Naive B cell (primary cell): ENCODE measurements at regions not wholly inside any gene's neighbourhood (a gene's known extent, or its start where the extent isn't known, plus 50 kb on each side); places are given as distances from the start of the nearest gene placed in this dataset.
A peak's percentile ranks its signal among the peaks of the same experiment; 100 is the strongest.

Experiments used
- ATAC-seq, 2 donors: fragments of 150-1000 bp; cut with Tn5 transposase; 2 replicates each; pipeline ENCODE4 v1.10.0; 2021; ENCODE audit warnings: low read depth in 2 of 2, mild to moderate bottlenecking in 2 of 2, moderate library complexity in 2 of 2
- DNase-seq: peaks from one replicate; pipeline ENCODE4 v3.0.0; 2022
- H3K27ac Mint-ChIP-seq, 6 donors: one replicate each; pipeline ENCODE4 v1.8.0; 2020 to 2022; ENCODE audit warnings: mild to moderate bottlenecking in 6 of 6, mixed read lengths in 6 of 6, moderate library complexity in 5 of 6, inconsistent platforms in 2 of 6
- H3K27me3 Mint-ChIP-seq, 3 donors: one replicate each; pipeline ENCODE4 v1.8.0; 2021 to 2022; ENCODE audit warnings: mixed read lengths in 3 of 3, mild to moderate bottlenecking in 1 of 3
- H3K36me3 Mint-ChIP-seq, 2 donors: one replicate each; pipeline ENCODE4 v1.8.0; 2020 to 2022; ENCODE audit warnings: mixed read lengths in 2 of 2, inconsistent platforms in 1 of 2, mild to moderate bottlenecking in 1 of 2
- H3K4me1 Mint-ChIP-seq, 3 donors: one replicate each; pipeline ENCODE4 v1.8.0; 2020 to 2022; ENCODE audit warnings: mixed read lengths in 3 of 3, inconsistent platforms in 1 of 3, mild to moderate bottlenecking in 1 of 3, moderate library complexity in 1 of 3
- H3K4me3 Mint-ChIP-seq, 8 donors: one replicate each; pipeline ENCODE4 v1.8.0; 2020 to 2022; ENCODE audit warnings: mild to moderate bottlenecking in 8 of 8, mixed read lengths in 8 of 8, moderate library complexity in 8 of 8, inconsistent platforms in 2 of 8
- H3K9me3 Mint-ChIP-seq, 7 donors: one replicate each; pipeline ENCODE4 v1.8.0; 2020 to 2022; ENCODE audit warnings: mixed read lengths in 7 of 7, mild to moderate bottlenecking in 5 of 7, inconsistent platforms in 2 of 7, moderate library complexity in 1 of 7

GRCh38 chr1:55578646-55579045 lies 363.5 kb upstream of the USP24 start:
- Mint-ChIP-seq H3K27ac (no peak overlapping the region), H3K27me3 (peaks cover 0 to 10% (median 0%) of the 10 kb centered on the region in 3 donors), H3K4me1 (no peaks in the 10 kb centered on the region), H3K36me3 (no peaks in the 10 kb centered on the region), H3K4me3 (no peak overlapping the region), H3K9me3 (peaks cover 0 to 3% (median 0%) of the 10 kb centered on the region in 7 donors)
- DNase-seq: no peak
- no peak for ATAC-seq

DNA sequence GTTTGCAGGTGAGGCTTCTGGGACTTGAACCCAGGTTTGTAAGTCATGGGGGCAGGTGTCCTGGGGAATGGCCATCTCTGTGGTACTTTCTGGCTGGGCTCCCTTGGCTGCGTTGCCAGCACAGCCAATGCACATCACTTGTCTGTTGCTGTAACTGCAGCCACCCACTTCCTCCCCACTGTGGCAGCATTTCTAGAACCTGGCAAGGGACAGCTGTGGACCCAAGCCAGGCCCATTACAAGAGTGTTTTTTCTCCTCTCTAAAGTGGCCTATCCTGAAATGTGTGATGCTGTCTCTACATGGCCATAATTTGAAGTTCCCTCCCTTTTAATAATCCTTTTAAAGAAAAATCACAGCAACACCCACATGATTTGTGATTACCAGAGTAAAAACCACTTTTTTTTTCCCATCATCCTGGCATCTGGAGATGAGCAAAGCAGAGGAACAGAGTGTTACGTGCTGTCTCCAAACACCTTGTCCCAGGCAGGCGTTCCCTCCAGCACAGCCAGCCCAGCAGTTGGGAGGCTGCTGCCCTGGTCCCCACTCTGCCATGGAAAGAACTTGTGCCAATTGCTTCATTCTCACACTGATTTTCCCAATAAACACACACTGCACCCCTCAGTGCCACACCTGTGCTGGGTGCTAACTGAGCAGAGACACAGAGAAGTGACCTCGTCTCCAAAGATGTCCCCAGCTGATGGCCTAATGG lies 360.6 kb upstream of the USP24 start:
- H3K27me3 Mint-ChIP-seq: peaks cover 0 to 8% (median 0%) of the 10 kb centered on the region in 3 donors
- no peaks in the 10 kb centered on the region for H3K4me1 Mint-ChIP-seq
- H3K27ac Mint-ChIP-seq: no peak overlapping the region
- H3K4me3 Mint-ChIP-seq: no peak overlapping the region
- no peak for DNase-seq
- no peaks in the 10 kb centered on the region for H3K9me3 Mint-ChIP-seq
- ATAC-seq: no peak
- H3K36me3 Mint-ChIP-seq: no peaks in the 10 kb centered on the region

DNA sequence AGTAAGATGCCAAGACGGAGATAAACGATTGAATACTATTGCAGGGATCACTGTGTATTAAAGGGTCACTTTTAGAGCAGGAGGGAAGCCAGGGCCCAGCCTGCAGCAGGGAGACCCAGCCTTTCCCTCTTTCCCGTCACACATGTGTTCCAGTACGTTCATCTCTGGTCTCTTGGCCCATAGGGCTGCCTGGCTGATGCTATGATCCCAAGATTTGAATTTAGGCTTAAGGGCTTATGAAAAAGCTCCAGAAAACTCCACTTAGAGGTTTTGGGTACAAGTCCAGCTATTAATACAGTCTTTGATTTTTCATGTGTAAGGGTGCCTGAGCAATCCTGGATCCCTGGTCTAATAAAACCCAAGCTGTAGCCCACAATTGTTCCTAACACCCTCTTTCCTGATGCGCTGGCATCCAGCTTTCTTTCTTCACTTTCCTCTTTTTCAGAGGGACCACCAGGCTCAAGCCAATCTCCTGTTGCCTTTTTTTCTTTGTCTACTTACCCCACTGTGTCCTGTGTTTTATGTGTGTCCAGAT lies 359.6 kb upstream of the USP24 start:
- no peaks in the 10 kb centered on the region for H3K36me3 Mint-ChIP-seq
- no peak for DNase-seq
- no peaks in the 10 kb centered on the region for H3K9me3 Mint-ChIP-seq
- ATAC-seq: no peak
- no peak overlapping the region for H3K27ac Mint-ChIP-seq
- no peaks in the 10 kb centered on the region for H3K4me1 Mint-ChIP-seq
- peaks cover 0 to 11% (median 0%) of the 10 kb centered on the region in 3 donors for H3K27me3 Mint-ChIP-seq
- H3K4me3 Mint-ChIP-seq: no peak overlapping the region

- H3K4me3 Mint-ChIP-seq: no peak overlapping the region
- ATAC-seq: no peak
- peaks cover 0 to 5% of the 10 kb centered on the region in 2 donors for H3K36me3 Mint-ChIP-seq
- H3K9me3 Mint-ChIP-seq: peaks cover 0 to 9% (median 3%) of the 10 kb centered on the region in 7 donors
- DNase-seq: no peak
- H3K27ac Mint-ChIP-seq: no peak overlapping the region
- H3K27me3 Mint-ChIP-seq: peaks cover 0 to 15% (median 4%) of the 10 kb centered on the region in 3 donors
- no peaks in the 10 kb centered on the region for H3K4me1 Mint-ChIP-seq
Observed at GRCh38 chr1:55572878-55573734, 357.9 kb upstream of the USP24 start.

- no peak for ATAC-seq
- peaks cover 0 to 10% (median 5%) of the 10 kb centered on the region in 7 donors for H3K9me3 Mint-ChIP-seq
- no peak overlapping the region for H3K4me3 Mint-ChIP-seq
- no peaks in the 10 kb centered on the region for H3K4me1 Mint-ChIP-seq
- H3K27me3 Mint-ChIP-seq: peaks cover 0 to 15% (median 5%) of the 10 kb centered on the region in 3 donors
- H3K27ac Mint-ChIP-seq: no peak overlapping the region
- no peak for DNase-seq
- peaks cover 0 to 5% of the 10 kb centered on the region in 2 donors for H3K36me3 Mint-ChIP-seq
Observed at GRCh38 chr1:55571767-55572166, 356.6 kb upstream of the USP24 start.

DNA sequence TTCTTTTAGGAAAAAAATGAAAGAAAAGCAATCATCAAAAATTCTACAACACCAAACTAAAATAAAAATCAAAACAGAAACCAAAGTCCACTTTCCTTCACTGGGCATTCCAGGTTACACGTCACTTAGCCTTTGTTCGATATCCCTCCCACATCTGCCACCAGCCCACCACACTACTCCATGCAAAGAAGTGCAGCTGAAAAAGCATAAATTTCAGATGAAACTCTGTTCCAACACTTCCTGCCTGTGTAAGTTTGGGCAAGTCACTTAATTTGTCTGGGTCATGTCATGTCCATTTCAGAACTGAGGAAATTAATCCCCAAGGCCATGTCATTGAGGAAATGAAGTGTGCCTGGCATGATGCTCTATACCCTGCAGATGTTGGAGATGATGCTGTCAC lies 354.3 kb upstream of the USP24 start:
- Mint-ChIP-seq H3K27ac (no peak overlapping the region), H3K27me3 (peaks cover 0 to 11% (median 10%) of the 10 kb centered on the region in 3 donors), H3K4me1 (no peaks in the 10 kb centered on the region), H3K4me3 (no peak overlapping the region), H3K9me3 (peaks cover 0 to 10% (median 5%) of the 10 kb centered on the region in 7 donors), H3K36me3 (peaks cover 0 to 5% of the 10 kb centered on the region in 2 donors)
- DNase-seq: no peak
- no peak for ATAC-seq

GRCh38 chr1:55568732-55569131 lies 353.6 kb upstream of the USP24 start:
- Mint-ChIP-seq H3K27me3 (peaks cover 0 to 11% (median 10%) of the 10 kb centered on the region in 3 donors), H3K9me3 (peaks cover 0 to 10% (median 5%) of the 10 kb centered on the region in 7 donors), H3K36me3 (peaks cover 0 to 5% of the 10 kb centered on the region in 2 donors), H3K4me3 (no peak overlapping the region), H3K4me1 (no peaks in the 10 kb centered on the region), H3K27ac (no peak overlapping the region)
- DNase-seq: no peak
- no peak for ATAC-seq

- Mint-ChIP-seq H3K4me1 (no peaks in the 10 kb centered on the region), H3K4me3 (no peak overlapping the region), H3K36me3 (no peaks in the 10 kb centered on the region), H3K27me3 (no peaks in the 10 kb centered on the region), H3K27ac (no peak overlapping the region), H3K9me3 (peaks cover 0 to 5% (median 4%) of the 10 kb centered on the region in 7 donors)
- DNase-seq (no peak), ATAC-seq (no peak)
Observed at GRCh38 chr1:55560266-55560665, 345.1 kb upstream of the USP24 start.

- Mint-ChIP-seq H3K9me3 (peaks cover 0 to 5% (median 4%) of the 10 kb centered on the region in 7 donors), H3K4me1 (no peaks in the 10 kb centered on the region), H3K27ac (no peak overlapping the region), H3K27me3 (no peaks in the 10 kb centered on the region), H3K36me3 (no peaks in the 10 kb centered on the region), H3K4me3 (no peak overlapping the region)
- DNase-seq (no peak), ATAC-seq (no peak)
Observed at GRCh38 chr1:55559842-55560241, 344.7 kb upstream of the USP24 start.

GRCh38 chr1:55559161-55559611 lies 344.0 kb upstream of the USP24 start:
- H3K36me3 Mint-ChIP-seq: no peaks in the 10 kb centered on the region
- H3K27me3 Mint-ChIP-seq: no peaks in the 10 kb centered on the region
- DNase-seq: no peak
- no peak overlapping the region for H3K4me3 Mint-ChIP-seq
- no peak for ATAC-seq
- H3K27ac Mint-ChIP-seq: peak overlapping the region in 1 of 6 donors; percentile 22
- H3K9me3 Mint-ChIP-seq: peaks cover 0 to 5% (median 4%) of the 10 kb centered on the region in 7 donors
- no peaks in the 10 kb centered on the region for H3K4me1 Mint-ChIP-seq

- Mint-ChIP-seq H3K4me1 (no peaks in the 10 kb centered on the region), H3K27me3 (no peaks in the 10 kb centered on the region), H3K4me3 (no peak overlapping the region), H3K9me3 (peaks cover 0 to 5% (median 4%) of the 10 kb centered on the region in 7 donors), H3K27ac (no peak overlapping the region), H3K36me3 (no peaks in the 10 kb centered on the region)
- DNase-seq (no peak), ATAC-seq (no peak)
Observed at GRCh38 chr1:55558515-55558914, 343.4 kb upstream of the USP24 start.

- DNase-seq (no peak), ATAC-seq (no peak)
- H3K27me3 Mint-ChIP-seq: no peaks in the 10 kb centered on the region
- H3K27ac Mint-ChIP-seq: no peak overlapping the region
- no peaks in the 10 kb centered on the region for H3K9me3 Mint-ChIP-seq
- H3K36me3 Mint-ChIP-seq: no peaks in the 10 kb centered on the region
- H3K4me3 Mint-ChIP-seq: no peak overlapping the region
- H3K4me1 Mint-ChIP-seq: no peaks in the 10 kb centered on the region
Observed at GRCh38 chr1:55555956-55556725, 341.0 kb upstream of the USP24 start.

- no peak for DNase-seq
- Mint-ChIP-seq H3K4me1 (no peaks in the 10 kb centered on the region), H3K9me3 (peaks cover 0 to 2% (median 0%) of the 10 kb centered on the region in 7 donors), H3K4me3 (no peak overlapping the region), H3K27me3 (no peaks in the 10 kb centered on the region), H3K27ac (no peak overlapping the region), H3K36me3 (no peaks in the 10 kb centered on the region)
- ATAC-seq: no peak
Observed at GRCh38 chr1:55554611-55555010, 339.4 kb upstream of the USP24 start.
